T-helper 1 cell (primary cell): ENCODE measurements at regions not wholly inside any gene's neighbourhood (a gene's known extent, or its start where the extent isn't known, plus 50 kb on each side); places are given as distances from the start of the nearest gene placed in this dataset.

Source experiments
- DNase-seq, 5 donors: peaks; one replicate each; pipeline ENCODE4 v3.0.0-alpha.2; 2012 to 2020

- DNase-seq: no peak
These were observed 101.7 kb downstream of the B3GNT2 start for GRCh38 chr2:62297624-62298010.

- DNase-seq: no peak
These were observed 101.1 kb downstream of the B3GNT2 start for GRCh38 chr2:62296832-62297623.

GRCh38 chr2:62296034-62296831, 100.3 kb downstream of the B3GNT2 start:
- DNase-seq: no peak

- no peak for DNase-seq
These were observed 97.8 kb downstream of the B3GNT2 start for GRCh38 chr2:62293490-62294271.

GRCh38 chr2:62293151-62293489, 97.2 kb downstream of the B3GNT2 start:
- no peak for DNase-seq

GRCh38 chr2:62292190-62292589, 96.3 kb downstream of the B3GNT2 start:
- DNase-seq: no peak

- DNase-seq: no peak
These were observed 95.7 kb downstream of the B3GNT2 start for GRCh38 chr2:62291517-62292137.

GRCh38 chr2:62291052-62291451, 95.1 kb downstream of the B3GNT2 start:
- DNase-seq: no peak

GRCh38 chr2:62287899-62288880, 92.3 kb downstream of the B3GNT2 start:
- peak in 3 of 5 donors; percentile 21 to 37 (median 23) for DNase-seq

GRCh38 chr2:62287282-62287681, 91.4 kb downstream of the B3GNT2 start:
- no peak for DNase-seq

- no peak for DNase-seq
These were observed 90.3 kb downstream of the B3GNT2 start for GRCh38 chr2:62286089-62286785.

GRCh38 chr2:62284980-62285379, 89.1 kb downstream of the B3GNT2 start:
- no peak for DNase-seq

GRCh38 chr2:62284471-62284870, 88.6 kb downstream of the B3GNT2 start:
- no peak for DNase-seq

- no peak for DNase-seq
These were observed 87.2 kb downstream of the B3GNT2 start for GRCh38 chr2:62283147-62283546.

- no peak for DNase-seq
These were observed 85.7 kb downstream of the B3GNT2 start for GRCh38 chr2:62281663-62282062.

- DNase-seq: no peak
These were observed 81.8 kb downstream of the B3GNT2 start for GRCh38 chr2:62277688-62278087.
